Posterior vena cava (tissue), 2 donors: ENCODE measurements at regions not wholly inside any gene's neighbourhood (a gene's known extent, or its start where the extent isn't known, plus 50 kb on each side); places are given as distances from the start of the nearest gene placed in this dataset.

Experiments
- DNase-seq: peaks from one replicate; pipeline ENCODE4 v3.0.0-alpha.2; 2020; ENCODE audit warnings: low spot score
- intact Hi-C, 2 donors: fragments of 100-400 bp; cut with DNase I; formaldehyde crosslinking; loops; one replicate each; pipeline versions ENCODE4 v1.14.1 to v1.14.2; 2022 to 2023
- donor health status: DM: yes; HTN: yes; CAD: no.
- donor health status: DM: yes; HTN: yes; CAD: no.

DNA sequence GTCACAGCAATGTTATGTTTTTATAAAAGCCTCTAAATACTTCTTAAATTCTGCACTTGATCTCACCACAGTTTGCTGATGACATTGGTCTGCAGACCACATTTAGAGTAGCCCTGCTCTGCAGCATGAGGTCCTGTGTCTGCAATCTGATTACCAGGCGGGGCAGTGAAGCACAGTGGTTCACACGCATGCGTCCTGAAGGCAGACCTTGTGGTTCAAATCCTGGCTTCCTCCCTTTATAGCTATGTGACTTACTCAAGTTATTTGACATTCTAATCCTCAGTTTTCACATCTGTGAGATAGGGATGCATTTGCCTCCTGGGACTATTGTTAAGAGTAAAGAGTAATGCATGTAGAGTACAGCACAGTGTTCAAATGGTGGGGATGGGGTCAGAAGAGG is 50.3 kb downstream of the BMAL2 start:
- no peak for DNase-seq
- intact Hi-C loops: loop anchor here in 1 of 2 donors (10.0 kb wide), 1 partner anchor 378 kb away; no protein-coding TSS in a partner anchor

GRCh38 chr12:27383429-27384260 is 51.0 kb downstream of the BMAL2 start:
- intact Hi-C loops: loop anchor here in 1 of 2 donors (10.0 kb wide), 1 partner anchor 379 kb away; no protein-coding TSS in a partner anchor
- DNase-seq: peak; percentile 94

DNA sequence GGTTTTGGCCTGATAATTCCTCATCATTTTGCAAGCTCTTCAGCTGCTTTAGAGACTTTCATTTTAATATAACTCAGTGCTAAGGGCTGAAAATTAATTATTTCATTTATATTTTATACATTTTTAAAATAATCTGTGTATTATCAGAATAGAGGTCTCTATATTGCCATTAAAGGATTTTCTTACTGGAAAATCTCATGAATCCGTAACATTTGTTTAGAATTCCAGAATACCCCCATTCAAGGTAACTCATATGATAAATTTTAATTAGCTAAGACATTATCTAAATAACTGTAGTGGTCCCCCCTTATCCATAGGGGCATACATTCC is 51.6 kb downstream of the BMAL2 start:
- no peak for DNase-seq
- intact Hi-C loops: loop anchor here in 1 of 2 donors (10.0 kb wide), 1 partner anchor 379 kb away; no protein-coding TSS in a partner anchor

DNA sequence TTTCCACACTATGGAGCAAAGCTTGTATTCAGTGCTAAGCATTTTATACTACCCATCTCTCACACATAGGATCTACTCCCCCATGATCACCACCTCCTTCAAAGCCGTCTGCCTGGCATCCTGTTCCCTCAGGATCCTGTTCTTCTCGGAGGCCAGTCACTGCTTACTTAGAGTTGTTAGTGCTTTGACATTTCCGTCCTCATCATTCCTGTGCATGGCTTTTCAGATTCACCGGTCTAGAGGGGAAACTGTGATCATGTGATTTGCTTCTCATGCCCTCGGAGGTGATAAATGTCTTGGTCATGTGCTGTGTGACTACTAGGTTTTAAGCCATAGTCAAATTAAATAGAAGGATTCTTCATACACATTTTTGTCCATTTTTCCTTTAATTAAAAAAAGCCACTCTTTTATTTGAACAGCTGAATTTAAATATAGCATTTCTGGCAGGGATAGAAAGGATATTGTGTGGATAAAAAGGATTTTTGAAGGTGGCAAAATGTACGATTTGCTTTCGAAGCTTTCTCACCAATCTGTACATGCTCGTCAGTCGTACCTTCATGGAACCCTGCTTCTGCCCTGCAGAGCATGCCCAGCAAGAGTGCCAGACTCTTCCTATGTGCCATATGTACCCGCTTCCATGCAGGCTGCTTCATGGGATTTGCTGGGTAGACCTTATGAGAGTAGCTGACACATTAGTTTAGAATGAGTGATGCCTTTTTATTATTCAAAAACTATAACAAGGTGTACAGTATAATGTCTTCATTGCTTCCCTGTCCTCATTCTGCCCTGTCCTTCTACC is 53.3 kb downstream of the BMAL2 start:
- no peak for DNase-seq
- intact Hi-C loops: loop anchor here in 1 of 2 donors (10.0 kb wide), 1 partner anchor 381 kb away; no protein-coding TSS in a partner anchor

GRCh38 chr12:27387473-27387872 is 54.8 kb downstream of the BMAL2 start:
- DNase-seq: no peak
- intact Hi-C loops: loop anchor here in 1 of 2 donors (10.0 kb wide), 1 partner anchor 383 kb away; no protein-coding TSS in a partner anchor

GRCh38 chr12:27388650-27389049 is 56.0 kb downstream of the BMAL2 start:
- DNase-seq: no peak
- intact Hi-C loops: loop anchor here in 1 of 2 donors (10.0 kb wide), 1 partner anchor 384 kb away; no protein-coding TSS in a partner anchor

DNA sequence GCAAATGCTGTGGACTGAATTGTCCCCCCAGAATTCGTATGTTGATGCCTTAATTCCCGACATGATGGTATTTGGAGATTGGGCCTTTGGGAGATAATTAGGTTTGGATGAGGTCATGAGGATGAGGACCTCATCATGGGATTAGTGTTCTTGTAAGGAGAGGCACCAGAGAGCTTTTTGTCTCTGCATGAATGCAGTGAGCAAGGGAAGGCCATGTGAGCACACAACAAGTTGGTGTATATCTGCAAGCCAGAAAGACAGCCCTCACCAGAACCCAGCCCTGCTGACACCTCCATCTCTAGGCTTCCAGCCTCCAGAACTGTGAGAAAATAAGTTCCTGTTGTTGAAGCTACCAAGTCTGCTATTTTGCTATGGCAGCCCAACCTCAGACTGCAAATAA is 51.9 kb upstream of the SMCO2 start:
- intact Hi-C loops: loop anchor here in 1 of 2 donors (5.0 kb wide), 1 partner anchor 1628 kb away; no protein-coding TSS in a partner anchor
- no peak for DNase-seq

- intact Hi-C loops: loop anchor here in 1 of 2 donors (5.0 kb wide), 1 partner anchor 1626 kb away; no protein-coding TSS in a partner anchor
- DNase-seq: no peak
Measured at GRCh38 chr12:27396216-27396815, 50.2 kb upstream of the SMCO2 start.
